Fibroblast of skin of right quadriceps (primary cell): ENCODE measurements at regions not wholly inside any gene's neighbourhood (a gene's known extent, or its start where the extent isn't known, plus 50 kb on each side); places are given as distances from the start of the nearest gene placed in this dataset.
A peak's percentile ranks its signal among the peaks of the same experiment; 100 is the strongest.
"Not testable (repeated sequence)": the region's sequence is repeated elsewhere in the genome, so short reads cannot be mapped to it uniquely, and the experiment has no call there.

Experiments
- DNase-seq: peaks from one replicate; pipeline ENCODE4 v3.0.0-alpha.2; 2013

DNA sequence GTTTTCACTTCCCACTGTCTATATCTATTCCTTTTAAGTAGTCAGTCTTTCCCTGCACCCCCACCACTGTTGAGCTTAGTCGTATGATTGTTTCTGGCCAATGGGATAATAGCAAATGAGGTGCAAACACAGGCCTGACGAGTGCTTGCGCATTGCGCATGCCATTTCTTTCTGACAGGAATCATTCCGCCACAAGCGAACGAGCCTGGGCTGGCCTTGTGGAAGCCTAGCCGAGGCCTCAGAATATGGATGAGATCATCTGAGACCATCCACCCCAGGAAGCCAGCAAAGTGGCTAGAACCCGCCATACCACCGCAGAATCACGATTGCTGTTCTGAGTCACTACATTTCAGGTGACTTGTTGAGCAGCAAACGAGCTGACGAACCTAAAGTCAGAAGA, 52.2 kb upstream of the PRL start:
- no peak for DNase-seq

DNA sequence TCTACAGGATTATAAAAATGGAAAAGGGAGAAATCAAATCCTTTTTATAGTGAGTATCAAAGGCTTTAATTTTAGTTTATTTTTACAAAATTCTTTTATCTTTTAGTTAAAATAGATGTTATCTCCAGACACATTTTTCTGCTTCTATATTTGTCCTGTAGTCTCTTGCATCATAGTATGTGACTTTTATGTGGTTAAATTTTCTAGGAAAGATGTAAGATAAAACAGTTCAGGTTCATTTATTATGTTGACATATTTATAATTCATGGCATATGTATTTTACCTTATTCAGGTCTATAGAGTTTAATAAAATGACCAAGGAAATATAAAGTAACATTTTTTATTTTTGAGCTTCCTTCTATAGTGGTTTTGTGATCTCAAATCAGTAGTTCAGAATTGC, 52.7 kb upstream of the PRL start:
- no peak for DNase-seq

DNA sequence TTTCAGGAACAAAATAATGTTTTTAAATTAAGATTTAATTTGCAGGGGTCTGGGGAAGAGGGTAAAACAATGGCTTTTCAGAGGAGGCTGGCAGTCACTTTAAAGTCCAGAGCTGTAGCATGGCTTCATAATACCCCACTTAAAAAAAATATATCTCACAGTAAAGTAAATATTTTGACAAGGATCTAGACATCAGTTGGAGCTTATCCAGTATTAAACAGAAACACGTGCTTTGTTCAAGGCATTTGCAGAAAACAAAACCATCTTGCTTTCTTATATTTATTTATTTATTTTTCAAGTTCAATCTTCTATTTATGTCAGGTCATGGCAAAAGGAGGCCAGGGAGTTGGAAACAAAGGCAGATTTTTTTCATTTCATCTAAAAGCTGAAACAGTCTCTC, 53.3 kb upstream of the PRL start:
- DNase-seq, result peak; percentile 24

DNA sequence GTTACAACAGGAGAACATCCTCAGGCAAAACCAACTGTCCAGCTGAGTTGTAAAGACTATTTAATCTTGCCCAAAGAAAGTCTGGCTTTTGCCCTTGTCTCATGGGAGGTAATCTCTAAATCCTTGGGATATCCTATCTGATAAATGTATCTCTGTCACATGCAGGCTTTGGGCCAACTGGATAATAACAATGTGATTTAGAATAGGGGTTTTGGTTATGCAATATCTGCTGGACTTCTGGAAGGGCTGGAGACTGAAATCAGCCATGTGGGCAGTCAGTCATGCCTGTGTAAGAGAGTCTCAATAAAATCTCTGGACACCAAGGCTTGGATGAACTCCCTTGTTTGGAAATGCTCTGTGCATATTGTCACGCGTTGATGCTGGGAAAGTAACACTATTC, 56.3 kb upstream of the PRL start:
- no peak for DNase-seq

DNA sequence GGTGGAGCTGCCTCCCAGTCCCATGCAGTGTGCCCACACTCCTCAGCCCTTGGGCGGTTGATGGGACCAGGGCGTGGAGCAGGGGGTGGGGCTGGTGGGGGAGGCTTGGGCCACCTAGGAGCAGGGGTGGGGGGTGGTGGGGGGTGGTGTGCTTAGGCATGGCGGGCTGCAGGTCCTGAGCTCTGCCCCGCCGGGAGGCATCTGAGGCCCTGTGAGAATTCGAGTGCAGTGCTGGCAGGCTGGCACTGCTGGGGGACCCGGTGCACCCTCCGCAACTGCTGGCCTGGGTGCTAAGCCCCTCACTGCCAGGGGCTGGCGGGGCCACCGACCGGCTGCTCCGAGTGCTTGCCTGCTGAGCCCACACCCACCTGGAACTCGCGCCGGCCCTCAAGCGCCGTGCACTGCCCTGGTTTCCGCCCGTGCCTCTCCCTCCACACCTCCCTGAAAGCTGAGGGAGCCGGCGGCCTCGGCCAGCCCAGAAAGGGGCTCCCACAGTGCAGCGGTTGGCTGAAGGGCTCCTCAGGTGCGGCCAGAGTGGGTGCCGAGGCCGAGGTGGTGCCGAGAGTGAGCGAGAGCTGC, 59.6 kb upstream of the PRL start:
- DNase-seq, result no peak

DNA sequence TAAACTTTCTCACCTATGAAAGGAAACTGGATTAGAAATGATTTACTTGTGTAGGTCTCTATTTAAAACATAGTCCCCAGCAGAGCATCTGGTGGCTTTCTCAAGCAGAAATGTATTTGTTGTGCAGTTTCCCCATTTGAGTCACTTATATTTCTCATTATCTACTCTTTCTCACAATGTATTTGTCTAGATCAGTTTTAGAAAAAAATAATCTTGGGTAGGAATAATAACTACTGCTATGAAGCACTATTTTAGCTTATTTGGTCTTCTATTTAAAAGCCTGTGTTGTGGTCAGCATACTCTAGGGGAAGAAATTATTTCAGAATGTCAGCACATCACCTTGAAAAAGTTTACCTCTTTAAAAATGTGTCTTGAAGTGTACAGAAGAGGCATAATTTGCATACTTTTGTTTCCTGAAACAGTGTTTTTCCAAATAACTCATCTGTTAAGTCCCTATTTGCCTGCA, 60.9 kb upstream of the PRL start:
- no peak for DNase-seq

DNA sequence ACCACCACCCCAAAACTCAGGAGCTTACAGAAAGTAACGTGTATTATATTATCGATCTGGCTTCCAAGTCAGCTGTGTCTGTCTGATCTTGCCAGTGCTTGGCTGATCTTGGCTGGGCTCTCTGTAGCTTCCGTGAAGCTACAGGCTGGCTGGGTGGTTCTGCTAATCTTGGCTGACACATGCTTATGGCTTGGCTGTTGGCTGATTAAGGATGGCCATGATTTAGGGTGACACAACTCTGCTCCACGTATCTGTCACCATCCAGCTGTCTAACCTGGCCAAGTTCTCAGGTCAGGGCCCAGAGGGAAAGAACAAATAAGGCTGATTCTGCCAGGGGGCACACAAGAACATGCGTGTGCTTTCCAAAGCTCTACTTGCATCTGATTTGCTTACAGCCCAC, 64.7 kb upstream of the PRL start:
- no peak for DNase-seq

DNA sequence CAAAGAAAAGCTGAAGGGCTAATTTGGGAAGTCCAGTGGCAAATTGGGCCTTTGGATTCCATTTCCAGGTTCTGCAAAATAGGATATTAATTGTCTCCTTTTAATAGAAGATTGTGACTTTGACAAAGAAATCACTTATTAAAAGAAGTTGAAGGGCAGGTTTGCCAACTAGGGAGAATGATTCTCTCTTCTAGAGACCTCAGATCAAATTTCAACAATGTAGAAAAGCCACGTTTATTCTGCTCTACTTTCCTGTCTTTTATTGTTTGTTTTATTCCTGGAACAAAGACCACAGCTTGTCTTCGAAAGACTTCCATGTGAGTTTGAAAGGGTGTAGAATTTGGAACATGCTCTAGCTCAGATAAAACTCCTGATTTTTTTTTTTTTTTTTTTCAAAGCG, 65.5 kb upstream of the PRL start:
- no peak for DNase-seq

DNA sequence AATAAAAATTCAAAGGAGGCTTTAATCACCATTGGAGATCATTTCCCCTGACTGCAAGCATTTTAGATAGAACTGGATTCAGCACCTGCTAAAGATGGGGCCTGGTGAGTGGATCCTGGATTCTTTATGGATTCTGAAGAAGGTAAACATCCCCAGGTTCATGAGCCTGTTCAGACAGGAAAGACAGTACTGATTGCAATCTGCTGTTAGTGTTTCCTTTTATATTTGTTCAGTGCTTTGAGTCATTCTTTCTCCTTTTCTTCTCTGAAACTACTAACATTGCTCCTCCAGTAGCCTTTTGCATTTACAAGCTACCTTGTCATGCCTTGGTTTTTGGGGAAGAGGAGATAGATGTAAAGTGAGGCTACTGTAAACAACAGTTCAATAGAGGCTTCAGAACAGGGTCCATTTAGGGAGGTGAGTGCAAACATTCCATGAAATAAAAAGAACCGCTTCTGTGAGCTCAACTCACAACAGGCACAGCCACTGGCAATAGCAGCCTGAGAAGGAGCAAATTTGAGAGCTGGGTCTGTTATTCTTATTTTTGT, 66.4 kb upstream of the PRL start:
- no peak for DNase-seq

DNA sequence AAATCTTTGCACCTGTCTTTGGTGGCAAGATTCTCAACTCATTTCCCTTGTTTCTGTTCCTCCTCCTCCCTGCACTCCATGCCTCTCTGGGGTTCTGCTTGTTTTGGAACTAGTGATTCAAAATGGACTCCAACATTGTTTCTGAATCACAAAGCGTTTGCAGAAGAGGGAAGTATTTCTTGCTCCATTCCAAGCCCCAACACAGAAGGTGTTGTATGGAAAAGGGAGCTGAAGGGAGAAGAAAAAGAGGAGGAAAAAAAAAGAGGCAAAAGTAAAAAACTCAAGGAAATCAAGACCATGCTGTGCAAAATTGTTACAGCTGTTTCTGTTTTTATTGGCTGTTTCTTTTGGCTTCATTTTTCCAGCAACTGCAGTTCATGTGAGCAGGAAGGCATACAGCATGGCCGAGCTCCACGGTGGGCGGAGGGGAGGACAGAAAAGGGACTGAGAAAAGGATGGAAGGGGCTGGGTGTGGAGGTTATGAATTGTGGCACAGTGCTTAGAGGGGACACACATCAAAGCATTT, 66.9 kb upstream of the PRL start:
- DNase-seq, result no peak

DNA sequence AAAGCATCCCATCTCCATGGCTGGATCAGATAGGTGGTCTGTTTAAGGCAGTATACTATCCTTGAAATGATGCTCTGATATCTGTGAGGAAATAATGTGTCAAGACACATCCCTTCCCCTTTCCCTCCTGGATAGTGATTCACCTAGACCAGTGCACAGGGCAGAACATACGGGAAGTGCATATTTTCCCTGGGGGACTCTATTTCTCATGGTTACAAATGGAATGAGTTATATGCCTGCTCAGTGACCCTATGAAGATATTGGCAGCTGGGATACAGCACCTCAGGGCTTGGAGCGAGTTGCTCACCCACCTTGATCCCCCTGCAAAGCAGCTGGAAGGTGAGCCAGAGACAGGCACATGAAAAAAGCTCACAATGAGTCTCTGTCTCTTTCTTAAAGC, 67.5 kb upstream of the PRL start:
- DNase-seq, result peak; percentile 61

DNA sequence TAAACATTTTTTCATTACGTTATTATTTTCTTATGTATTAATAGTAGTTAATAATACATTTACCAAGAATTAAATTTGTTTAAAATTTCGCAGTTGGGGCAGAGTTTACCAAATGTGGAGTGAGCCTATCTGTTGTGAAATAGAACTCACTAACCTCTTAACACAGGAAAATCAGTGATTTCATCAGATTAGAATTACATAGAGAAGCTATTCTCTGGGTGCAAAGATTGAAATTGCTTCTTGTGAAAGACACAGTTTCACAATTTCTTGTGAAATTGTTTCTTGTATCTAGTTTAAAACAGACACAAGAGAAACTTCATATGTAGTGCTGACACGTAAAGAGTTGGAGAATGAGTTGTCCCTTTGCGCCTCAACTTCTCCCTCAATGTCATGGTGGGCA, 69.4 kb upstream of the PRL start:
- DNase-seq, result peak; percentile 64

DNA sequence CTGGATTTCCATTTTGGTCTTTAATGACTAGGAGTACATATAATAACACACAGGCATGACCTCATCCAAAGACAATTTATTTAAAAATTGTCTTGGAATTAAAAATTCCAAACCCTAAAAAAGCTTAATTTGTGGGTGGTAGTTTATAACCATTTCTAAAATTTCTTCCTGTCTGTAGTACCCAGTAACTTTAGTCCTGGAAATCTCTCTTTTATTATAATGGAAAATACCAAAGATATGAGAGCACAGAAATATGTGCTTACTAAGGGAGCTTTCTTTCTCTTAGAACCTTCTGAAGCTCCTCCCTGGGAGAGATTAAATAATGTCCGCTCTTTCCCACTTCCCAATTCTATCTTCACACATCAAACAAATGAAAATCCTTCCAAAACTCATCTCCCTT, 70.5 kb upstream of the PRL start:
- peak; percentile 64 for DNase-seq

DNA sequence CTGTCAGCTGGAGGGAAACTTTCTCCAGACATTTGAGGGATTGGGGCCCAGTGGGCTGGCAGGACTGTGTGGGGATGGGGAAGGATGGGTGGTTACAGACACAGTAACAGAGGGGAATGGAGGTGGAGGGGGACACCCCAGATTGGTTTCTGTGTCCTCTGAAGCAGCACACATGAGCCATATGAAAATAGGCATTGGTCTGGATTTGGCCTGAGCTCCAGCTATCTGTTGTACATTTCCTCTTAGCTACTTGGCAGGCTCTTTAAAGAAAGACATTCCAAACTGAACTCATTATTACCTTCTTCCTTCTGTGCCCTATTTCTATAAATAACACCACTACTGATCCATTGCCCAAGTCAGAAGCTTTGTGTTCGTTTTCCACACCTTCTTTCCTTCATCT, 72.0 kb upstream of the PRL start:
- DNase-seq, result no peak

DNA sequence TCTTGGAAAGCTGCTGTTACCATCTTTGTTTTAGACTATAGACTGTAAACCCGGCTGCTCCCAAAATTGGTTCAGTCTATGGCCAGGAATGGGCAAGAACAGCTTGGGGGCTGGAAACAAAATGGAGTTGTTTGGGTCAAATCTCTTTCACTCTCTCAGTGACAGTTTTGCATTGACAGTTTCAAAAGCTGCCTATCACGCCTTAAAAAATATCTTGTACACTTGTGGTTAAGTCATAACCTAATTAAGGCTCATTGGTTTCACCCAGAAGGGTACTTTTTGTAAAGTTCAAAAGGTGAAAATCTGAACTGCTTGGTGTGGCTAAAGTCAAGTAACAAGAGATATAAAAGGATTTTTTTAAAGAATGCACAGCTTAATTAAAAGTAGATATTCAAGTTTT, 76.1 kb upstream of the PRL start:
- no peak for DNase-seq

DNA sequence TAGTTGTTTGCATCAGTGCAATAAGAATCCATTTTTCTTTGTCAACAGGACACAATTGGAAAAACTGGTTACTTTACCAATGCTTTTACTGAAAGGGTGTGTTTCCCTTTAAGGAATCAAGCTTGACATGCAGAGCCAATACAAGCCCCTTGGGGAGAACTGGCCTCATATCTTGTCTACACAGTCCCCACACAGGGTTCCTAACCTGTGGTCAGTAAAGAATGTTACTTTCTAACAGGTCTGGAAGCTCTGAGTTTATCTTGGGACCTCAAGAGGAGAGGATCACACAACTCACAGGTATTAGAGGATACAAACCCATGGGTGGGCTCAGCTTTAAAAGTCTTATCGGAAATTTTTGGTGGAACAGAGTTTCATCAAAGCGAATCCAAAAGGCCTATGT, 78.1 kb upstream of the PRL start:
- DNase-seq, result not testable (repeated sequence)

DNA sequence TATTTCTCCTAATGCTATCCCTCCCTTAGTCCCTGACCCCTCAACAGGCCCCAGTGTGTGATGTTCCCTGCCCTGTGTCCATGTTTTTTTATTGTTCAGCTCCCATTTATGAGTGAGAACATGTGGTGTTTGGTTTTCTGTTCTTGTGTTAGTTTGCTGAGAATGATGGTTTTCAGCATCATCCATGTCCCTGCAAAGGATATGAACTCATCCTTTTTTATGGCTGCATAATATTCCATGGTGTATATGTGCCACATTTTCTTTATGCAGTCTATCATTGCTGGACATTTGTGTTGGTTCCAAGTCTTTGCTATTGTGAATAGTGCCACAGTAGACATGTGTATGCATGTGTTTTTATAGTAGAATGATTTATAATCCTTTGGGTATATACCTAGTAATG, 79.5 kb upstream of the PRL start:
- DNase-seq, result not testable (repeated sequence)

DNA sequence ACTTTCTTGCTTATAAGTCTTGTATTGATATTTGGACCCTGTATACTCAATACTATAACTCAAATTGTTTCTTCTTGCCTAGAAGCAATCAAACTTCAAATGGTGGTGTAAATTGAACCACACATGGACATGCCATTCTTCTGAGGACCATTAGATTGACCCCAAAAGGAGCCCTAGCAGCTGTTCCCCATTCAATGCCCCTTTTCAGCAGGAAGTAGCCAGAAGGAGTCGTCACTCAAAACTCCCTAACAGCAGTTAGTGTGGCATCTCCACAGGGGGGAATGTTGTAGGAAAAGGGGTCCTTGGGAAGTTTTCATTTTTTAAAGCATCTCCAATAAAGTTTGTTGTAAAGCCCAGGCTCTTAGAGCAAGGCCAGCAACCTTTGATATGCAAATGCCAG, 81.7 kb upstream of the PRL start:
- DNase-seq, result not testable (repeated sequence)

DNA sequence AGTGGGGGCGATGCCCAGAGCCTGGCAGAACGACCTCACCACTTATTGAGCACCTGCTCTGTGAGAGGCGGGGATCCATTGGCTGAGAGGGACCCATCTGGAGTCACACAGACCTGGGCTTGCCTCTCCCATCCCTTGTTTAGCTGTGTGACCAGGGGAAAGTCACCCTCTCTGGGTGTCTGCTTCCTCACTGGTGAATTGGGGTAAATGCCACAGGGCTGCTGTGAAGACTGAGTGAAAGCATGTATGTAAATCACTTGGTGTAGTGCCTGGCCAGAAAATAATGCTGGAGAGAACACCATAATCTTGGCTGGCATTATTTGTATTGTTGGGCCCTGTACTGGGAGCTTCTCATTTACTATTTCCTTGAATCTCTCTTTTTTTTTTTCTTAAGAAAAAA, 83.4 kb upstream of the PRL start:
- no peak for DNase-seq

DNA sequence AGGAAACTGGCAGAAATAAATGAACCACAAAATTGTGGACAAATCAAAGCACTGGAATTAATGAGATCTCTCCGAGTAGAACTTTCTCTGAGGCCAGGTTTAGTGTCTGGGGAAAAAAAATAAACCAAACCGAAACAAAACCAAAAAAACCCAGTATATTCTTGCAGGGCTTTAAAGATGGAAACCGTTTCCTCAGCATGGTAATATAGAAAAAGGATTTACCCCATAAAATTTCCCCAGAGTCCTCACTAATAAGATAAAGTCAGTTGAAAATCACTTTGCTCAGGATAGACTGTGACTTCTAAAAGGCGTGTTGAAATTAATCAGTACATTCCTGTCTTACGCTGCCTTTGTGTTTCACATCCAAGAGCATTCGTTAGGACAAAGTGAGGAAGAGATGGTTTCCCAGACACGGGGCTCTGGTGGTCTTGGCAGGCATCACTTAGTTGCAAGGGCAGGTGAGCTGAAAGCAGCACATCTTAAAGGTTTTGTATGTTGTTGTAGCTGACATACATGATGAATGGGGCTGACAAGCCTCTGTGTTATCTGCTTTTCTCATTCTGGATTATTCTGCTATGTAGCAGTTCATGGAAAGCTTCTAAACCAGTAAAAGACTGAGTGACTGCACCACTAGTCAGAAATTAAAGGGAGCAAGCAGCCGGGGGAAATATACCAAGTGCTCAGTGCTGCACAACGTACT, 85.2 kb upstream of the PRL start:
- DNase-seq, result no peak

DNA sequence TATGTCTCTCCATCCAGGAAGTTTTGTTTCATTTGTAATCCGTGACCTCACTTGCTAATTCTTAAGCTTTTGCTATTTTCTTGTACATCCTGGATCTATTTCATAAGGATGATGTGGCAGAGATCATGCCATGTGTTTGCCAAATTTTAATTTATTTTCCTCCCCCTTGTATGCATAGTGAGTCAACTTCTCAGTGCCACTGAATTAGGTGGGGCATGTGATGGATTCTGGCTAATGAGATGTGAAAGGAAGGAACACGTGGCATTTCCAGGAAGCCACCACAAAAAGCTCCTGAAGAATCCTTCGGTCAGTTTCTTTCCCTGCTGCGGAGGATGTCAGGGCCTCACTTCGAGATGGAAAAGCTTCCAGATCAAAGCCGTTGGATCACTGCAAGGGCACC, 86.2 kb upstream of the PRL start:
- DNase-seq, result no peak

DNA sequence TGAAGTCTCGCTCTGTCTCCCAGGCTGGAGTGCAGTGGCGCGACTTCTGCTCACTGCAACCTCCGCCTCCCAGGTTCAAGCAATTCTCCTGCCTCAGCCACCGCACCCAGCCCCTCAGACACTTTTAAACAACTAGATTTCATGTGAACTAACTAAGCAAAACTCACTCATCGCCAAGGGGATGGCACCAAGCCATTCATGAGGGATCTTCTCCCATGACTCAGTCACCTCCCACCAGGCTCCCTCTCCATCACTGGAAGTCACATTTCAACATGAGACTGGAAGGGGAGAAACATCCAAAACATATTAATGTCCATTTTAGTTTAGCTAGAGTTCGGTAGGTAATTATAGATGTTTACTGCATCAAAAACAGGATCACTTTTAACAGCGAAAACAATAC, 95.9 kb upstream of the PRL start:
- peak; percentile 60 for DNase-seq

DNA sequence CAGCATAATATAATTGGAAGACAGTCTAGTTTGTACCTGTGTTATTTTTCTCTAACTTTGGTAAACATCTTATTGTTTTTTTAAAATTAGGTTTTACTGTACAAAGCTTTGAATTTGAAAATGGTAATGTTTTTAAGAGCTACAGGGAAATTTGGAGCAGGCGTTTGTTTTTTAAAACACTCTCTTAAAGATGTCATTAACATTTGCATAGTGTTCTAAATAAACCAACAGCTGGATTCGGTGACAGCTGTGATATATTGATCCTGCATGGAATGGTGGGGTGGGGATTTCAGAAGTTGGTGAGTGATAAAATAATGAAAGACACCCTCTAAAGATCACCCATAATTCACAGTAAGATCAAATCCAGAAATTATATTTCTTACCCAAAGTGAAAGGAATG, 97.9 kb upstream of the PRL start:
- DNase-seq, result no peak

DNA sequence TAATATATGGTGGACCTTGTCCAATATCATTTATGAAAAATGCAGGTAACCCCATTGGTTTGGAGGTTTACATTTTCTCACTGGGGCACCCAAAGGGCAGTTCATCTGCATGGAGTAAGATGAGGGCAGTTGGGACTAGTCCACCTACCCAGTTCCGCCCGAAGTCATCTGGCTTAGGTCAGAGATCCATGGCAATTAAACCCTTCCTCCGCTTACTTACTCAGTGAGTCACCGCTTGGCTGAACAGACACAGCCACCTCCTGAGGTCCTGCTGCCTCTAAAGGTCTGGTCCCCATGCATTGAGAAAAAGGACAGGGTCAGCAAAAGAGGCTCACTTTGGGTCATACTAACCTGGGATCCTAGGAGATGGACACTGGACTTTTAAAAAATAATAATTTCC, 102.9 kb upstream of the PRL start:
- DNase-seq, result no peak

DNA sequence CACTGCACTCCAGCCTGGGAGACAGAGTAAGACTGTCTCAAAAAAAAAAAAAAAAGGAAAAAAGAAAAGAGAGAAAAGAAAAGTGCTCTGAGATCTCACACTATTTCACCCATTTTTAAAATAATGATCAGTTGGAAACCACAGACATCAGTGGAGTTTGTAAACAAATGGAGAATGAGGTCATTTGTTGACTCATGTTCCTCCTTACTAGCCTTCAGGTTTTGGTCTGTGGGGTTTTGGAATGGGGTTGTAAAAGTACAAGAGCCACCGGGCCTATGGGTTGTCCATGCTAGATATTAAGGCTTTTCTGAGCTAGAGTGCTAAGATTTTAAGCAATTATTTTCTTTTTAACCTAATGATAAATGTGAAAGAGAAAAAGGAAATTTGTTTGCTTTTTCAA, 104.4 kb upstream of the PRL start:
- DNase-seq, result no peak
